ENCODE measurements at regions not wholly inside any gene's neighbourhood (a gene's known extent, or its start where the extent isn't known, plus 50 kb on each side); places are given as distances from the start of the nearest gene placed in this dataset.
"Not testable (repeated sequence)": the region's sequence is repeated elsewhere in the genome, so short reads cannot be mapped to it uniquely, and the experiment has no call there.

DNA sequence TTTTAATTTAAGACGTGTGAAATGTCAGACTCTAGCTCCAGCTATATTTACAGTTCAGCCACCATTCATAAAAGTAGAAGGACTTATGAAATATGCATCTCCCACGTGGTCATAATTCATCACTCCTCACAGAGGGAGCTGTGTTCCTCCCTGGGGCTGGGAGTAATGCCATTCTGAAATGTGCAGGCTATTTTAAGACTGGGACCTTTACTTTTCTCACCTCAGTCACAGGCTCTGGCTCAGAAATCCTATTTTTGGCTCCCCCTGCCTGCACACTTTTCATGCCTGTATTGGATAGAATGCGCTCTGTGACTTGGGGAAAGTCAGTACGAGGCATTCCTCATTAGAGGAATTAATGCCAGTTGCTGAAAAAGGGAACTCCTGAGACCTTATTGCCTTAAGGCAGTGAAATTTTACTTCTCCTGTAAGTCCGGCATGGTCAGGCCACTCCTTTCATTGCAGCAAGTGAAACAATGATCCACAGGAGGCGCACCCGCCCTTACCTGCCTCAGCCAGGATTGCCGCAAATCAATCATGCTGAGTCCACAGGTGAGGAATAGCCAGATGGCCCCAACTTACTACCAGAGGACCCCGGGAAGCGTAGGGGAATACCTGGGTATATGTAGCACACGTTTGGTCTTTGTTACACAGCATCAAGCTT lies 1133.2 kb upstream of the TMEM132C start:
- no peak for DNase-seq

DNA sequence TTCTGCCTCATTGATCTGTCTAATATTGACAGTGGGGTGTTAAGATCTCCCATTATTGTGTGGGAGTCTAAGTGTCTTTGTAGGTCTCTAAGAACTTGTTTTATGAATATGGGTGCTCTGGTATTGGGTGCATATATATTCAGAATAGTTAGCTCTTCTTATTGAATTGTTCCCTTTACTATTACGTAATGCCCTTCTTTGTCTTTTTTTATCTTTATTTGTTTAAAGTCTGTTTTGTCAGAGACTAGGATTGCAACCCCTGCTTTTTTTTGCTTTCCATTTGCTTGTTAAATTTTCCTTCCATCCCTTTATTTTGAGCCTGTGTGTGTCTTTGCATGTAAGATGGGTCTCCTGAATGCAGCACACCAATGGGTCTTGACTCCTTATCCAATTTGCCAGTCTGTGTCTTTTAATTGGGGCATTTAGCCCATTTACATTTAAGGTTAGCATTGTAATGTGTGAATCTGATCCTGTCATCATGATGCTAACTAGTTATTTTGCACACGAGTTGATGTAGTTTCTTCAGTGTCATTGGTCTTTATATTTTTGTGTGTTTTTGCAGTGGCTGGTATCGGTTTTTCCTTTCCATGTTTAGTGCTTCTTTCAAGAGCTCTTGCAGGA lies 1126.0 kb upstream of the TMEM132C start:
- DNase-seq, result not testable (repeated sequence)

DNA sequence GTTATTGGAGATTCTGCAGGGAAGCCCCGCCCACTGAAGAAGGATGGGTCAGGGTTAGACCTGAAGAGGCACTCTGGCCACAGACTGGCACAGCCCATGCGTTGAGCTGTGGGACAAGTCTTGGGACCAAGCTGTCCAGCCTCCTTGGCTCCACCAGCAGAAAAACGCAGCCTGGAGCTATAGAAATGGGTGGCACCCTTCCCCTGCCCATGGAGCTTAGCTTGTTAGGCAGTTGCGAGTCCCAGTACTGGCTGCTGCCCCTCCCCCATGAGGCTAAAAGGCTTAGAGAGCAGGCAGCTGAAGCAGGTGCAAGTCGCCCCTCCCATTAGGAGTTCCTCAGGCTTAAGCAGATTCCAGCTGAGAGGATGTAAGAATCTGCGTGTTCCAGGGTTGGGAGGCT lies 1124.0 kb upstream of the TMEM132C start:
- DNase-seq, result no peak

DNA sequence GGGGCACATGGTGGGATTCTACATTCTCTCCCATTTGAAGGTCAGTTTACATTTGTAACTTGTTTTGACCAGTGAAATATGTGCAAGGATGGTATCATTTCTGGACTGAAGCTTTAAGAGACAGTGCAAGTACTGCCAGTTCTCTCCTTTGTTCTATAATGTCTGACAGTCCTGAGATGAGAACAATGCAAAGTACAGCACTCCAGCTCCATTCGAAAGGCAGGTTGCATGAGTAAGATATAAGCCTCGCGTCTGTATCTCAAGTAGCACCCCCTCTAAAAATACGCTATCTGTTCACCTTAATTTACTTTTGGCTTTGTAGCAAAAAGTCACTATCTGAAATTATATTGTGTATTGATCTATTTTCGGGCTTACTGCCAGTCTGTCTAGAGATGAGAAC lies 1122.2 kb upstream of the TMEM132C start:
- DNase-seq, result no peak

DNA sequence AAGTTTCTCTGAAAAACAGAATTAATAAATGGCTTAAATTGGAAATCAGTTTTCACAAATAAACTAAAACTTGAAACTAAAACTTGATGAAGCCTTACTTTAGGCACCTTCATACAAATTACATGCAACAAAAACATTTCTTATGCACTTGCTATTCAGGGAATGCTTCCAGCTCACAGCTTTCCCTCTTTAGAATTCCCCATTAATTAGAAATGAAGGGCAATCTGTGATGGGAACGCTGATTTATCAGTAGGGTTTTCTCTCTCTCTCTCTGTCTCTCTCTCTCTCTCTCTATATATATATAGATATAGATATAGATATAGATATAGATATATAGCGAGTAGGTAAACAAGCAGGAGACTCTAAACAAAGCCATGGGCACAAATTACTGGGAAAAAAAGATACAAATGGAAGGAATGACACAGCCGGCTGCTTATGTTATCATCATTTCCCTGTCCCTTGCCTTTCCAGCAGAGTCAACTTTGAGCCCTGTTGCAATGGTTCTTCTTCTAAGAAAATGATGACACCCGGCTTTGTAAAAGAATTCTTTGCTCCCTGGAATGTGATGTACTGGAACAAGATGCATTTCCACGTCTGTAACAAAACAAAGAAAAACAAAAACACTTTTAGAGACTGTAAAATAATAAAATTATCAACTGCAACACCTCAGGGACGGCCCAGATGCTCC lies 1121.6 kb upstream of the TMEM132C start:
- no peak for DNase-seq

DNA sequence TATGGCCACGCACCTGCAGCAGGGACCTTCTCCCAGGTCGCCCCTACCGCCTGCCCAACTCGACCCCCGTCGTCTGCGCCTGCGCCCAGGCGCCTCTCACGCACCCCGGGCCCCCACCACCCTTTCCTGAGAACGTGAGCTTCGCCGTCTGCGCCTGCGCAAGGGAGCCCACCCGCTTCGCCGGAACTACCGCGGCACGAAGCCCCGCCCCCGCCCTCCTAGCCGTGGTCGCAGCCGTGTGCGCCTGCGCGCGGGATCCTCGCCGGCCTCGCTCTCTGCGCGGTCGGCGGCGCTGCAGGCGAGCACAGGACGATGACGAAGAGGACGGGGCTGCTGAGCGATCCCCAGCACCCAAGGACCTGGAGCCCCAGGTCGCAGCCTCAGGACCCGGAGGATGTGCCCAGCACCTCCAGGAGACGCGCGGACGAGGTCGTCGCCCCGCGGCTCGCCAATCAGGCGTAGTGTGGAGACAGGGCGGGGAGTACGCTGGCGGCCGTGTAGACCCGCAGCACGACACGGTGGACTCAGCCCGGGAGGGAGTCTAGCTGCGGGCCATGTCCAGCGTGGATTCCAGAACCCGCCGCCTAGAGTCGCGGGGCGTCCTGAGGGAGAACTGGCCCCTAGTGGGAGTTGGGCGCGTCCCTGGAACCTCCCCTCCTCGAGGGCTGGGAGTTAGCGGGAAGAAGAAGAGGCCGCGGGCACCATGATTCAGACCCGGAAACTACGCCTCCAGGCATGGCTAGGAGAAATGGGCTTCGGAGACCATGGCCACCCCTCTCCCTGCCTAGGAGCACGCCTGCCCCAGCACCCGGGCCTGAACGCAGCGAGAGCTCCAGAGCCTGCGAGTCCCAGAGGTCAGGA lies 1120.8 kb upstream of the TMEM132C start:
- DNase-seq, result no peak

DNA sequence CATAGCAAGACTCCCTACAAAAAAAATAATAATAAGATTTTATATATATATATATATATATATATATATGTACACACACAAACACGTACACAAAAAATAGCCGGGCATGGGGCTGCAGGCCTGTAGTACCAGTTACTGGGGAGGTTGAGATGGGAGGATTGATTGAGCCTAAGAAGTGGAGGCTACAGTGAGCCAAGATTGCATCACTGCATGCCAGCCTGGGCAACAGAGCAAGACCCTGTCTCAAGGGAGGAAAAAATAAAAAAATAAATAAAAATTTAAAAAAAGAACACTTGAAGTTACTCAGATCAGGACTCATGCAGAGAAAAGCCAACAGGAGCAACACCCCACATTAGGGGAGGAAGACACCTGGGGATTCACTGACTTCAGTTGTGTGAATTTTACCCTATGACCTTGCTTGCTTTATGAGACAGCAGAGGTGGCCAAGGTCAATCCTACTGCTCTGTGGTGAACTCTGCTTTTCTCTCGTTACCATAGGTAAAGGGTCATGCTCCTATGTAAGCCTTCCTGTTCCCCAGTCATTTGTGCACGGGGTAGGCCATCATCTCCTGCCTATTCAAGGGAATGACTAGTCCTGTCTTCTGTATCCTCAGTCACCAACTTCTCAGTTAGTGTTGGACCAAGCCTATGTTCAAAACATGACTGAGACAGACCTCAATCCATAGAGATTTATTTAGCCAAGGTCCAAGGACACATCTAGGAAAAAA lies 1119.8 kb upstream of the TMEM132C start:
- DNase-seq, result no peak

DNA sequence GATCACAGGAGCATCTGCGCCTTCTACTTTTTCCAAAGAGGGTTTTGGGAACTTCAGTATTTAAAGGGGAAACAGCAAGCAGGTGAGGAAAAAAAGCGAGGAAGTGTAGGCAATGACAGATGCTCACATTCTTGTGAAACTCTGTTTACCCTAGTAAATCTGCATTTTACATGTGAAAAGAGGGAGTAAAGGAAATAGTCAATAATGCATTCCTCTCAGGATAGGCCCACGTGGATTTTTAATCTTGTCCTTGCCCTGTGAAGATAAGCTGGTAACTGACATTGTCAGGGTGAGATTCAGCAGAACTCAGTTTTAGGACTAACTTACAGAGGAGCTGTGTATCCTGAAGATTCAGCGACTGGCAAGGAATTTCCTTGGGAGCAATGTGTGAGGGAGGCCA lies 1119.2 kb upstream of the TMEM132C start:
- no peak for DNase-seq

DNA sequence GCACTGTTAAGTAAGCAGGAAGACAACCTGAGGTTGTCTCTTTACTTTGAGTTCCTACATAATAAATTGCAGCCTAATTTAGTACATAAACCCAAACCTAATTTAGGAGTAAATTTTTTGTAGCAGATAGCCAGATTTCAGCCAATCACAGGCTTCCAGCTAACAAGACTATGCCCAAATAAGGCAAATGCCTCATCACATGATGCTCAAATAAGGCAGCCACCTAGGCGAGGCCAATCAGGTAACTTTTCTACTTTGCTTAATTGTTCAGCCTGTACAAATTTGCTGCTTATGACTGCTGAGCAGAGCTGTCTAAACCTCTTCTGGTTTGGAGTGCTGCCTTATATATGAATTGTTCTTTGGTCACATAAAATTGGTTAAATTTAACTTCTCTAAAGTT lies 1118.7 kb upstream of the TMEM132C start:
- DNase-seq, result no peak

DNA sequence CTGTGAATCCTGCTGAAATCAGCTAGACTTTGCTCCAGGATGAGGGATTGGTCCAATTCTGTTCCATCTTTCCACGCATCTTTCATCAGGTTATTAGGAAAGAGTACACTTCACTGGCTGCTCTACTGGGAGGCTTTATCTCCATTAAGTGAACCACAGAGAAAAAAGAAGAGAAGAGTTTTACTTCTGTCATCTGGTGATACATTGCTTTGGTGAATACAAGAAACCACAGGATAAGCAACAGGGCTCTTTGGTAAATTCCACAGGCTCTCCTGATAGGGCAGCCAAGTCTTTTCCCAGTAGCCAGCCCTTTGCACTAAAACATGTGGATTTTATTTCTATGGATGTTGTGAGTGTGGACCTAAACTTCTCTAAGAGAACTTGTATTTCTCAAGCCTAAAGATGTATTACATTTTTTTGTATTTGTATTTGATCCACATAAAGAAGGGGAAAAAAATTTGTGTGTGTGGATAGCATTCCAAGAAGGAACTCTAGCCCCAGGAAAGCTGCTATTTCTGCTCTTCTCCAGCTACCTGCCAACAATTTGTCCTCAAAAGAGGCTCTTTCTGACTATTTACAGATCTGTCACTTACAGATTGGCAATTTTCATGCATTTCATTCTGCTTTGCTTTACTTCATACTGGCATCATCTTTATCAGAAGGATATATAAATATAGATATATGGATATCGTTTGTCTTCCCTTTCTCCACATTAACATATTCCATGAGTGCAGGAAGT lies 1117.6 kb upstream of the TMEM132C start:
- no peak for DNase-seq

DNA sequence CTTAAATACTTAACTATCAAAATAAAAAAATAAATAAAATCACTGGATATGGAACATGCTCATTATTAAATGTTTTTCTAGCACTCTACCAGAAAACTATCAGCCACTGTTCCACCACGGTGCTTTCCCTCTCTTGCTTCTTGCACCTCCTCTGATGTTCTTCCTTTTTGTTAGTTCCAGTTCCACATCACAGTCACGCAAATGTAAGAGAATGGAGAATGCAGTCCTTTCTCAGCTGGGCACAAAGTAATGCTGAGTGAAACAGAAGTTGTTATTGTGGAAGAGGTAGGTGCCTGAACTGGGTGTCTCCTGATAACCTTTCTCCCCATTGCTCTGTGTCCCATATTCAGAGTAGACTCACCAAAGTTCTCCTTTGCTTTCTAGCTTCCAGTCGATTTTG lies 1116.9 kb upstream of the TMEM132C start:
- DNase-seq, result no peak

DNA sequence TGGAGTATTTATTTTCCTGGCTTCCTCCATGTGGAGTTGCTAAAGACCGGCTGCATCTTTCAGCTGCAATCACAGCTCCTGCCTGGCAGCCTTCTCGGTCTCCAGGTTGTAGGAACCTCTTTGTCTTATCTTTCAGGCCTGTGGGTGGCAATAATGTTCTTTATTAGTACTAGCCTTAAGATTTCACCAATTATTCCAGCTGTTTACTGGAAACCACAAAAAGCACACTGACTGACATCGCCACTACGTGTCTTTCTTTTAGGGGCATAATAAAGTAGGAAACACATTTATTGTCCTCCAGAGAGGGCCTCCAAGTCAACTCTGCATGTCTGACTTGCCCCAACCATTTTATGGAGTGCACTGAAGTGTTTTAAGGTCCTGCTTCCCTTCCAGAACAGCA lies 1116.5 kb upstream of the TMEM132C start:
- DNase-seq, result no peak

DNA sequence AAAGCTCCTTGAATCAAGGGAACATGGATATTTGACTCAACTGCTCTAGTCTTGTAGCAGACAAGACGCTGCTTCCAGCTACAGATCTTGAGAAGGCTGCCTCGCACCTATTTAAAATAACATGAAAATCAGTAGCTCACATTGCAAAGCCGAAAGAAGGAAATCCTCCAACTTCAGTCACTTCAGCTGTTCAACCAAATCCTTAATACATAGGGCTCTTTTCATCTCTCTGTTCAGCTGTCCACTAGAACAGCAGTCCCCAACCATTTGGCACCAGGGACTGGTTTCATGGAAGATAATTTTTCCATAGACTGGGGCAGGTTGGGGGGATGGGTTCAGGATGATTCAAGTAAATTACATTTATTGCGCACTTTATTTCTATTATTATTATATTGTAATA lies 1116.0 kb upstream of the TMEM132C start:
- DNase-seq, result no peak

DNA sequence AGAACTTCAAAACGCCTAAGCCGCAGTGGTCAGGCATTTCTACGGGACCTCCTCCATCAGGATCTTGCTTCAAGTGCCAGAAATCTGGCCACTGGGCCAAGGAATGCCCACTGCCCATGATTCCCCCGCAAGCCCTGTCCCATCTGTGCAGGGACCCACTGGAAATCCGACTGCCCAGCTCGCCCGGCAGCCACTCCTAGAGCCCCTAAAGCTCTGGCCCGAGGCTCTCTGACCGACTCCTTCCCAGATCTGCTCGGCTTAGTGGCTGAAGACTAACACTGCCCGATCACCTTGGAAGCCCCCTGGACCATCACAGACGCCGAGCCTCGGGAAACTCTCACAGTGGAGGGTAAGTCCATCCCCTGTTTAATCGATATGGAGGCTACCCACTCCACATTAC lies 1113.0 kb upstream of the TMEM132C start:
- no peak for DNase-seq

DNA sequence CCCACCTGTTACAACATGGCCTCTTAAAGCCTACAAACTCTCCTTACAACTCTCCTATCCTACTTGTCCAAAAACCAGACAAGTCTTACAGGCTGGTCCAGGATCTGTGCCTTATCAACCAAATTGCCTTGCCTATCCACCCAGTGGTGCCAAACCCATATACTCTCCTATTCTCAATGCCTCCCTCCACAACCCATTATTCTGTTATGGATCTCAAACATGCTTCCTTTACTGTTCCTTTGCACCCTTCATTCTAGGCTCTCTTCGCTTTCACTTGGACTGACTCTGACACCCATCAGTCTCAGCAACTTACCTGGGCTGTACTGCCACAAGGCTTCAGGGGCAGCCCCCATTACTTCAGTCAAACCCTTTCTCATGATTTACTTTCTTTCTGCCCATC lies 1112.1 kb upstream of the TMEM132C start:
- not testable (repeated sequence) for DNase-seq

DNA sequence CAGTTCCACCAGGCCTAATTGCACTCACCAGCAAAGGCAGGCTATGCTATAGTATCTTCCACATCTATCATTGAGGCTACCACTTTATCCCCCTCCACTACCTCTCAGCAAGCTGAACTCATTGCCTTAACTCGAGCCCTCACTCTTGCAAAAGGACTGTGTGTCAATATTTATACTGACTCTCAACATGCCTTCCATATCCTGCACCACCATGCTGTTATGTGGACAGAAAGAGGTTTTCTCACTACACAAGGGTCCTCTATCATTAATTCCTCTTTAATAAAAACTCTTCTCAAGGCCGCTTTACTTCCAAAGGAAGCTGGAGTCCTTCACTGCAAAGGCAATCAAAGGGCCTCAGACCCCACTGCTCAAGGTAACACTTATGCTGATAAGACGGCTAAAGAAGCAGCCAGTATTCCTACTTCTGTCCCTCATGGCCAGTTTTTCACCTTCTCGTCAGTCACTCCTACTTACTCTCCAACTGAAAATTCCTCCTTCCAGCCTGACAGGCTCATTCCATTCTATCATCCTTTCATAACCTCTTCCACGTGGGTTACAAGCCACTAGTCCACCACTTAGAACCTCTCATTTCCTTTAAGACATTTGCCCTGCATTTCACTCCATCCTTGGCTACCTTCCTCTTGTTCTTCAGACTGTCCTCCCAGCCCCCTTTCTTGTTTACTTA lies 1110.9 kb upstream of the TMEM132C start:
- DNase-seq, result not testable (repeated sequence)

DNA sequence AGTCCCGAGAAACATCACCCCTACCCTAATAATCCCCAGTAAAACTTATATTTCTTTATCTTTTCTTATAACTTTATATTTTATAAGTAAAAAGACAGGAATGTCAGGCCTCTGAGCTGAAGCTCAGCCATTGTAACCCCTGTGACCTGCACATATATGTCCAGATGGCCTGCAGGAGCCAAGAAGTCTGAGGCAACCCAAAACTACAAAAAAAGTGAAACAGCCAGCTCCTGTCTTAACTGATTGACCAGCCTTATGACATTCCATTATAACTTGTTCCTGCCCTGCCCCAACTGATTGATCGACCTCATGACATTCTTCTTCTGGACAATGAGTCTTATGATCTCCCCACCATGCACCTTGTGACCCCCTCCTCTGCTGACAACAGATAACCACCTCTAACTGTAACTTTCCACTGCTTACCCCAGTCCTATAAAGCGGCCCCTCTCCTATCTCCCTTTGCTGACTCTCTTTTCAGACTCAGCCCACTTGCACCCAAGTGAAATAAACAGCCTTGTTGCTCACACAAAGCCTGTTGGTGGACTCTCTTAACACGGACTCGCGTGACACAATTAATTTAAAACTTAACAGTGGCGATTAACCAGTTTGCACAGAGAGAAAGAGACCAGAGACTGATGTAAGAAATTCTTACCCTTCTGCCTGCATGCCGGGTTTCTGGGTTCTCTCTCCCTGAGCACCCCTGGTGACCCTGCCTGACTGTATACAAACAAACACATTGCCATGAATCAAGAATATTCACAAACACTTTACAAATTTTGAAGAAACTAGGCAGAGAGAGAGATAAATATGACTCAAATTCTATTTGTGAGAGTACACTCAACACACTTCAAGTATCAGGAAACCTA lies 1109.2 kb upstream of the TMEM132C start:
- DNase-seq, result not testable (repeated sequence)

DNA sequence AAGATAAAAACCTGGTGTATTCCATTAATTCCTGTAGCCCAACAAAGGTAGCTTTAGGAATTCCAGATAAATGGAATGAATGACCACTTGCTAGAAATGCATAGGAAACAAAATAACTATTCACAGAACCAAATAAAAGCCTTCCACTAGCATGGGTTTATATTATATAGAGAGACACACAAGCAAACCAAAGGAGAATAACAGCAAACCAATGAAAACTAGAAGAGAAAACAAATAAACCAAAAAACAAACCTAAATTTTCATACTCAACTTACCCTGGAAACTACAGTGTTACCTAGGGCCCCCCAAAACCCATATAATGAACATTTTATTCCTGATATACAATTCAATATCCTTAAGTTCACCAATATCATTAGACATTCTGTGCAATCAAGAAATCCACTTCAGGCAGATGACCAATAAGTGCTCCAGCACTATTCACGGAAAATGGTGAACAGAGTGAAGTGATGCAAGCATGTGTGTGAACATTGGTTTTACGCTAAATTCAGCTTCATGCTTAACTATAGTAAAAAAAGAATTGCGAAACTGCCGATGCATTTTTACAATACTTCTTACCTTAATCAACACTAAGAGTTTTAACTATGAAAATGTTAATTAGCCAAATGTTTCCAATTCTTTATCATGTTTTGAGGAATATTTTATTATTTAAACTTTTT lies 1108.4 kb upstream of the TMEM132C start:
- DNase-seq, result no peak

DNA sequence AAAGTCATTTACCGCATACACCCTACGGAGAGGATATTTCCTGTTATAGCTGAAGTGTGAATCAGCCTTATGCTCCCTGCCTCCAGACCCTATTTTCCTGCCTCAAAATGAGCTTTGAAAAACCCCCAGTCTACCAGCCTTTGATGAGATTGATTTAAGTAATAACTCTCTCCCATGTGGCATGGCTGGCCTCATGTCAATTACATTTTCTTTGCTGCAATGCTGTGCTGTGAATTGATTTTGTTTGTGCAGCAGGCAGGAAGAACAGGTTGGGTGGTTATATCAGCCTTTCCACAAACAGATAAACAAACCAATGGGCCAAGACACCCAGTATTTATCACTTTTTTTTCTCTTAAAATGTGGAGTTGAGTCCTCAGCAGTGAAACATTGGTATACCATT lies 1105.5 kb upstream of the TMEM132C start:
- no peak for DNase-seq

DNA sequence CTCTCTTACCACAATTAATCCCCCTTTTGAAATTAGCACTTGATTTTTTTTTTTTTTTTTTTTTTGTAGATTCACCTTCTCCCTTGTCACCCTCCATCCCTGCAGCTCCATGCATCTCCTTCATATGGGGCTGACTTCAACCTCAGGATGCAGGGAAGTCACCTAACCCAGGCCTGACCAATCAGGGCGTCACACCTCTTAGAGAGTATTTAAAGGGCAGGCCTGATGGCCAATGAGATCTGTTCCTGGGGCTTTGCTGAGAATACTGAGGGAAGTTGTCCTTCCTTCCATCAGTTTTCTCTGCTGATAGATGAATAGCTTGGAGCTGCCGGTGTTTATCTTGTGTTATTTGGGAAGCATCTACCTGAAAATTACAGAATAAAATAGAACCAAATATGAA lies 1104.7 kb upstream of the TMEM132C start:
- DNase-seq, result no peak

All from DMS79 (cell line).